ENCODE measurements at regions not wholly inside any gene's neighbourhood (a gene's known extent, or its start where the extent isn't known, plus 50 kb on each side); places are given as distances from the start of the nearest gene placed in this dataset.

GRCh38 chr3:66154444-66154861 is 66.3 kb upstream of the SLC25A26 start:
- H3K27me3 ChIP-seq (ENCODE audit: control insufficient read depth, insufficient read depth, low read length): peaks cover 6% of the 10 kb centered on the region
- ChIA-PET POLR2A (interaction anchor here (0.7 kb wide), 1 partner anchor 208 kb away, joined by 19 read pairs; no protein-coding TSS in a partner anchor), CTCF (interaction anchor here (0.8 to 2.0 kb wide), 2 partner anchors 9 to 15 kb away, joined by 4 to 6 read pairs; no protein-coding TSS in a partner anchor)
- DNase-seq (ENCODE audit: low read depth): no peak
- no peak for TF ChIP-seq CTCF (IDR thresholded peaks at IDR 0.05; ENCODE audit: insufficient read depth, low read depth, low read length)
- H3K4me3 ChIP-seq (ENCODE audit: low read depth, low read length): peak overlapping the region; percentile 41
- no peaks in the 10 kb centered on the region for H3K36me3 ChIP-seq (ENCODE audit: control insufficient read depth, insufficient read depth, low read length)

- no peak for DNase-seq (ENCODE audit: low read depth)
- POLR2A ChIA-PET: interaction anchor here (0.7 kb wide), 1 partner anchor 207 kb away, joined by 19 read pairs; no protein-coding TSS in a partner anchor
- peaks cover 5% of the 10 kb centered on the region for H3K27me3 ChIP-seq (ENCODE audit: control insufficient read depth, insufficient read depth, low read length)
- no peak for TF ChIP-seq CTCF (IDR thresholded peaks at IDR 0.05; ENCODE audit: insufficient read depth, low read depth, low read length)
- CTCF ChIA-PET: interaction anchor here (0.8 to 2.0 kb wide), 3 partner anchors 9 to 16 kb away, joined by 4 to 6 read pairs (median 6); no protein-coding TSS in a partner anchor
- peak overlapping the region; percentile 41 for H3K4me3 ChIP-seq (ENCODE audit: low read depth, low read length)
- no peaks in the 10 kb centered on the region for H3K36me3 ChIP-seq (ENCODE audit: control insufficient read depth, insufficient read depth, low read length)
Measured at GRCh38 chr3:66153481-66154443, 67.0 kb upstream of the SLC25A26 start.

GRCh38 chr3:66152336-66152735 is 68.5 kb upstream of the SLC25A26 start:
- no peak for TF ChIP-seq CTCF (IDR thresholded peaks at IDR 0.05; ENCODE audit: insufficient read depth, low read depth, low read length)
- CTCF ChIA-PET: interaction anchor here (1.9 kb wide), 1 partner anchor 14 kb away, joined by 6 read pairs; no protein-coding TSS in a partner anchor
- Histone ChIP-seq H3K4me3 (ENCODE audit: low read depth, low read length) (no peak overlapping the region), H3K36me3 (ENCODE audit: control insufficient read depth, insufficient read depth, low read length) (no peaks in the 10 kb centered on the region), H3K27me3 (ENCODE audit: control insufficient read depth, insufficient read depth, low read length) (peaks cover 5% of the 10 kb centered on the region)
- no peak for DNase-seq (ENCODE audit: low read depth)
- POLR2A ChIA-PET: no interaction called here

- no peak for TF ChIP-seq CTCF (IDR thresholded peaks at IDR 0.05; ENCODE audit: insufficient read depth, low read depth, low read length)
- ChIA-PET POLR2A (no interaction called here), CTCF (interaction anchor here (1.1 kb wide), 1 partner anchor 17 kb away, joined by 3 read pairs; no protein-coding TSS in a partner anchor)
- H3K36me3 ChIP-seq (ENCODE audit: control insufficient read depth, insufficient read depth, low read length): no peaks in the 10 kb centered on the region
- H3K4me3 ChIP-seq (ENCODE audit: low read depth, low read length): no peak overlapping the region
- no peak for DNase-seq (ENCODE audit: low read depth)
- peaks cover 5% of the 10 kb centered on the region for H3K27me3 ChIP-seq (ENCODE audit: control insufficient read depth, insufficient read depth, low read length)
Measured at GRCh38 chr3:66150977-66151376, 69.8 kb upstream of the SLC25A26 start.

- TF ChIP-seq CTCF (IDR thresholded peaks at IDR 0.05; ENCODE audit: insufficient read depth, low read depth, low read length): no peak
- ChIA-PET POLR2A (no interaction called here), CTCF (no interaction called here)
- Histone ChIP-seq H3K27me3 (ENCODE audit: control insufficient read depth, insufficient read depth, low read length) (peaks cover 5% of the 10 kb centered on the region), H3K4me3 (ENCODE audit: low read depth, low read length) (no peak overlapping the region), H3K36me3 (ENCODE audit: control insufficient read depth, insufficient read depth, low read length) (no peaks in the 10 kb centered on the region)
- no peak for DNase-seq (ENCODE audit: low read depth)
Measured at GRCh38 chr3:66149269-66149668, 71.5 kb upstream of the SLC25A26 start.
